SK-N-SH (cell line): ENCODE measurements at regions not wholly inside any gene's neighbourhood (a gene's known extent, or its start where the extent isn't known, plus 50 kb on each side); places are given as distances from the start of the nearest gene placed in this dataset.
"Not testable (repeated sequence)": the region's sequence is repeated elsewhere in the genome, so short reads cannot be mapped to it uniquely, and the experiment has no call there.

Experiments used
- CTCF ChIA-PET: fragments of 300-600, 350-600 bp; formaldehyde crosslinking; extraction: SDS; loops from one replicate; lab custom pipeline; 2021; lab: Yijun Ruan, JAX
- POLR2A ChIA-PET: fragments of 350-600 bp; sonication (Branson Sonifier 250); formaldehyde crosslinking; extraction: SDS; loops from one replicate; lab custom pipeline; 2020; ENCODE audit warnings: antibody characterized with exemption, inconsistent platforms; lab: Yijun Ruan, JAX
- DNase-seq: peaks from one replicate; pipeline ENCODE4 v3.0.0; 2012
- H2AFZ ChIP-seq: fragments of 200-600 bp; sonication (generic); 2 replicates; pipeline ENCODE4 v1.8.1; 2016; ENCODE audit warnings: antibody characterized with exemption, mild to moderate bottlenecking, low read depth
- H3F3A ChIP-seq: fragments of 200-600 bp; sonication (generic); replicated peaks from 2 replicates; pipeline ENCODE3; 2016; ENCODE audit warnings: antibody characterized with exemption, mild to moderate bottlenecking; ENCODE audit not compliant: insufficient read depth
- H3K27ac ChIP-seq, 2 experiments: fragments of 200-500 bp in 1 of 2; fragments of 200-600 bp in 1 of 2; sonication (Bioruptor generic) in 1 of 2; sonication (generic), shearing (Covaris generic) in 1 of 2; 2 replicates each; pipeline versions ENCODE4 v1.5.1 to v1.6.1; 2014 to 2016; ENCODE audit warnings: low read depth in 2 of 2, inconsistent platforms in 1 of 2, low read length in 1 of 2, mild to moderate bottlenecking in 1 of 2, mixed read lengths in 1 of 2
- H3K27me3 ChIP-seq: fragments of 200-600 bp; sonication (generic), shearing (Covaris generic); 2 replicates; pipeline ENCODE4 v1.6.1; 2016; ENCODE audit warnings: mixed run types; ENCODE audit not compliant: insufficient read depth
- H3K36me3 ChIP-seq, 2 experiments: fragments of 200-500 bp in 1 of 2; fragments of 200-600 bp in 1 of 2; sonication (Bioruptor generic) in 1 of 2; sonication (generic) in 1 of 2; replicated peaks in 1 of 2; 2 replicates each; pipeline versions ENCODE3 to v1.5.1; 2014 to 2016; ENCODE audit warnings: low read length in 1 of 2, mild to moderate bottlenecking in 1 of 2; ENCODE audit not compliant: insufficient read depth in 2 of 2, control insufficient read depth in 1 of 2
- H3K4me1 ChIP-seq, 2 experiments: fragments of 200-500 bp in 1 of 2; fragments of 200-600 bp in 1 of 2; sonication (Bioruptor generic) in 1 of 2; sonication (generic), shearing (Covaris generic) in 1 of 2; 2 replicates each; pipeline versions ENCODE4 v1.5.1 to v1.6.1; 2014 to 2016; ENCODE audit warnings: low read depth in 1 of 2, low read length in 1 of 2, mixed run types in 1 of 2; ENCODE audit not compliant: insufficient read depth in 2 of 2, control insufficient read depth in 1 of 2
- H3K4me2 ChIP-seq: fragments of 200-600 bp; sonication (generic), shearing (Covaris generic); 2 replicates; pipeline ENCODE4 v1.6.1; 2017; ENCODE audit warnings: mixed run types
- H3K4me3 ChIP-seq, 2 experiments: fragments of 200-500 bp in 1 of 2; fragments of 200-600 bp in 1 of 2; sonication (Bioruptor generic) in 1 of 2; sonication (generic), shearing (Covaris generic) in 1 of 2; 2 replicates each; pipeline versions ENCODE4 v1.5.1 to v1.8.1; 2014 to 2016; ENCODE audit warnings: low read depth in 2 of 2, inconsistent platforms in 1 of 2, low read length in 1 of 2, mild to moderate bottlenecking in 1 of 2, mixed read lengths in 1 of 2, moderate library complexity in 1 of 2
- H3K79me2 ChIP-seq: fragments of 200-600 bp; sonication (generic); 2 replicates; pipeline ENCODE4 v1.8.1; 2017; ENCODE audit warnings: mild to moderate bottlenecking; ENCODE audit not compliant: insufficient read depth
- H3K9ac ChIP-seq: fragments of 200-600 bp; sonication (generic); 2 replicates; pipeline ENCODE4 v1.6.1; 2017; ENCODE audit warnings: mixed run types
- H3K9me2 ChIP-seq: fragments of 200-600 bp; sonication (generic); 2 replicates; pipeline ENCODE4 v1.6.1; 2017; ENCODE audit warnings: mixed run types
- H3K9me3 ChIP-seq: fragments of 200-600 bp; sonication (generic); 2 replicates; pipeline ENCODE4 v1.6.1; 2017; ENCODE audit warnings: mixed run types, mild to moderate bottlenecking, moderate library complexity
- H4K20me1 ChIP-seq: fragments of 200-600 bp; sonication (generic); 2 replicates; pipeline ENCODE4 v1.6.1; 2017; ENCODE audit warnings: mild to moderate bottlenecking, mixed run types; ENCODE audit not compliant: insufficient read depth
- CHD2 ChIP-seq: fragments of 150-350 bp; IDR thresholded peaks from 2 replicates; pipeline ENCODE4 v1.6.1; 2018; ENCODE audit warnings: low read length; ENCODE audit not compliant: partially characterized antibody
- EP300 ChIP-seq, 2 experiments: IDR thresholded peaks; 2 replicates each; pipeline versions ENCODE4 v1.4.0 to v1.6.1; 2012; ENCODE audit warnings: borderline replicate concordance in 1 of 2, low read depth in 1 of 2, low read length in 1 of 2
- FOXJ3 ChIP-seq: sonication (generic); formaldehyde crosslinking; IDR thresholded peaks from 2 replicates; pipeline ENCODE4 v1.5.1; 2020; ENCODE audit warnings: mild to moderate bottlenecking, missing genetic modification reagents
- FOXM1 ChIP-seq: IDR thresholded peaks from 2 replicates; pipeline ENCODE4 v1.4.0; 2012; ENCODE audit warnings: low read depth, mild to moderate bottlenecking
- GATA2 ChIP-seq: sonication (generic); formaldehyde crosslinking; IDR thresholded peaks from 2 replicates; pipeline ENCODE4 v1.5.0; 2020; ENCODE audit warnings: mild to moderate bottlenecking, missing genetic modification reagents
- MEF2A ChIP-seq: IDR thresholded peaks from 2 replicates; pipeline ENCODE4 v1.4.0; 2012; ENCODE audit warnings: low read depth, borderline replicate concordance
- RCOR1 ChIP-seq: fragments of 150-350 bp; IDR thresholded peaks from 2 replicates; pipeline ENCODE4 v1.6.1; 2017; ENCODE audit warnings: antibody characterized with exemption, low read length
- SIN3A ChIP-seq: IDR thresholded peaks from 2 replicates; pipeline ENCODE4 v1.6.1; 2012; ENCODE audit warnings: low read depth, mild to moderate bottlenecking, low read length, moderate library complexity, borderline replicate concordance
- SMC3 ChIP-seq: IDR thresholded peaks from 2 replicates; pipeline ENCODE4 v1.6.1; 2012; ENCODE audit warnings: low read depth, low read length, improper control_type of control experiment
- TAF1 ChIP-seq: IDR thresholded peaks from 2 replicates; pipeline ENCODE4 v1.6.1; 2012; ENCODE audit warnings: low read depth, mild to moderate bottlenecking, low read length, moderate library complexity, borderline replicate concordance
- YY1 ChIP-seq: IDR thresholded peaks from 2 replicates; pipeline ENCODE4 v1.4.0; 2012; ENCODE audit warnings: low read depth, mild to moderate bottlenecking
- WGBS: methylation state at CpG from one replicate; pipeline ENCODE4 v1.1.6; 2017; ENCODE audit warnings: low lambda C conversion rate; 5-methylcytosine and 5-hydroxymethylcytosine counted together
- TF ChIP-seq, protein P1 (sequence below): IDR thresholded peaks from 2 replicates; pipeline ENCODE4 v1.6.1; 2012; ENCODE audit warnings: mild to moderate bottlenecking, low read depth, low read length, moderate library complexity

DNA sequence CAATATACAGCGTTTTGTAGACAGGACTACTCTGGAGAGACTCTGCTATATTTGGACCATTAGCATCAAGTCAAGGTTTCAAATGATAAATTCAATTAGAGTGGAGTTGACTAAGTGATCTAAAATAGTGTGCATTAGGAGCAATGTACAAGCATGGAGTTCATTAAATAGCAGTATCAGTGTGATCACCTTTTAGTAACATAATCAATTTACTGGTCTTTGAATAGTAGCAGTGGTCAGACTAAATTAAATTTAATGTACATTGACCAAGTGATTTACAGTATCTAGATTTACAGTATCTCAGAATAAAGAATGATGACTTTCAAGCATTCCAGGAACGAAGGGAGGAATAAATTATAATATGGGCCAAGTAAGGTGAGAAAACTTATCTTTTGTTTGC is 489.6 kb upstream of the ADGRL4 start:
- Histone ChIP-seq H3K36me3 (no peaks in the 10 kb centered on the region), H3K4me1 (no peaks in the 10 kb centered on the region; a peak in 1 of 4 replicates), H3K9me3 (no peaks in the 10 kb centered on the region), H3K27ac (no peak overlapping the region; a peak in 1 of 4 replicates), H3K9ac (no peak overlapping the region), H3F3A (no peaks in the 10 kb centered on the region), H3K4me3 (no peak overlapping the region), H4K20me1 (no peaks in the 10 kb centered on the region), H2AFZ (no peak overlapping the region), H3K4me2 (no peak overlapping the region), H3K9me2 (no peaks in the 10 kb centered on the region), H3K79me2 (no peaks in the 10 kb centered on the region), H3K27me3 (no peaks in the 10 kb centered on the region)
- CTCF ChIA-PET: interaction anchor here (0.7 to 1.6 kb wide), 14 partner anchors 8 to 1699 kb away, joined by 3 to 12 read pairs (median 3); no protein-coding TSS in a partner anchor
- POLR2A ChIA-PET: no interaction called here
- 36% methylated on average over 2 of the region's 2 CpGs for WGBS
- TF ChIP-seq, protein P1, sequence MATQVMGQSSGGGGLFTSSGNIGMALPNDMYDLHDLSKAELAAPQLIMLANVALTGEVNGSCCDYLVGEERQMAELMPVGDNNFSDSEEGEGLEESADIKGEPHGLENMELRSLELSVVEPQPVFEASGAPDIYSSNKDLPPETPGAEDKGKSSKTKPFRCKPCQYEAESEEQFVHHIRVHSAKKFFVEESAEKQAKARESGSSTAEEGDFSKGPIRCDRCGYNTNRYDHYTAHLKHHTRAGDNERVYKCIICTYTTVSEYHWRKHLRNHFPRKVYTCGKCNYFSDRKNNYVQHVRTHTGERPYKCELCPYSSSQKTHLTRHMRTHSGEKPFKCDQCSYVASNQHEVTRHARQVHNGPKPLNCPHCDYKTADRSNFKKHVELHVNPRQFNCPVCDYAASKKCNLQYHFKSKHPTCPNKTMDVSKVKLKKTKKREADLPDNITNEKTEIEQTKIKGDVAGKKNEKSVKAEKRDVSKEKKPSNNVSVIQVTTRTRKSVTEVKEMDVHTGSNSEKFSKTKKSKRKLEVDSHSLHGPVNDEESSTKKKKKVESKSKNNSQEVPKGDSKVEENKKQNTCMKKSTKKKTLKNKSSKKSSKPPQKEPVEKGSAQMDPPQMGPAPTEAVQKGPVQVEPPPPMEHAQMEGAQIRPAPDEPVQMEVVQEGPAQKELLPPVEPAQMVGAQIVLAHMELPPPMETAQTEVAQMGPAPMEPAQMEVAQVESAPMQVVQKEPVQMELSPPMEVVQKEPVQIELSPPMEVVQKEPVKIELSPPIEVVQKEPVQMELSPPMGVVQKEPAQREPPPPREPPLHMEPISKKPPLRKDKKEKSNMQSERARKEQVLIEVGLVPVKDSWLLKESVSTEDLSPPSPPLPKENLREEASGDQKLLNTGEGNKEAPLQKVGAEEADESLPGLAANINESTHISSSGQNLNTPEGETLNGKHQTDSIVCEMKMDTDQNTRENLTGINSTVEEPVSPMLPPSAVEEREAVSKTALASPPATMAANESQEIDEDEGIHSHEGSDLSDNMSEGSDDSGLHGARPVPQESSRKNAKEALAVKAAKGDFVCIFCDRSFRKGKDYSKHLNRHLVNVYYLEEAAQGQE: no peak
- no peak for TF ChIP-seq TAF1
- TF ChIP-seq RCOR1: peak; percentile 81
- no peak for TF ChIP-seq SIN3A
- TF ChIP-seq FOXJ3 (CRISPR knock-in tag): no peak
- TF ChIP-seq GATA2: peak; percentile 86
- TF ChIP-seq FOXM1: no peak
- no peak for TF ChIP-seq MEF2A
- TF ChIP-seq EP300 (IDR thresholded peaks at IDR 0.05; ENCODE audit: borderline replicate concordance in 1 of 2, low read depth in 1 of 2, low read length in 1 of 2): peak in 1 of 2 experiments; percentile 85; a peak in 2 of 4 replicates
- TF ChIP-seq SMC3: no peak
- TF ChIP-seq YY1: no peak
- peak; percentile 56 for TF ChIP-seq CHD2
- DNase-seq: peak; percentile 42

DNA sequence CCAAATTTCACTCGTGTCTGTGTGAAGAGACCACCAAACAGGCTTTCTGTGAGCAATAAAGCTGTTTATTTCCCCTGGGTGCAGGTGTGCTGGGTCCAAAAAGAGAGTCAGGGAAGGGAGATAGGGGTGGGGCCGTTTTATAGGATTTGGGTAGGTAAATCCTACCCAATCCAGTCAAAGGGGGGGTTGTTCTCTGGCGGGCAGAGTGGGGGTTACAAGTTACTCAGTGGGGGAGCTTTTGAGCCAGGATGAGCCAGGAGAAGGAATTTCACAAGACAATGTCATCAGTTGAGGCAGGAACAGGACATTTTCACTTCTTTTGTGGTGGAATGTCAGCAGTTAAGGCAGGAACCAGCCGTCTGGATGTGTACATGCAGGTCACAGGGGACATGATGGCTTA is 487.2 kb upstream of the ADGRL4 start:
- POLR2A ChIA-PET: not testable (repeated sequence)

DNA sequence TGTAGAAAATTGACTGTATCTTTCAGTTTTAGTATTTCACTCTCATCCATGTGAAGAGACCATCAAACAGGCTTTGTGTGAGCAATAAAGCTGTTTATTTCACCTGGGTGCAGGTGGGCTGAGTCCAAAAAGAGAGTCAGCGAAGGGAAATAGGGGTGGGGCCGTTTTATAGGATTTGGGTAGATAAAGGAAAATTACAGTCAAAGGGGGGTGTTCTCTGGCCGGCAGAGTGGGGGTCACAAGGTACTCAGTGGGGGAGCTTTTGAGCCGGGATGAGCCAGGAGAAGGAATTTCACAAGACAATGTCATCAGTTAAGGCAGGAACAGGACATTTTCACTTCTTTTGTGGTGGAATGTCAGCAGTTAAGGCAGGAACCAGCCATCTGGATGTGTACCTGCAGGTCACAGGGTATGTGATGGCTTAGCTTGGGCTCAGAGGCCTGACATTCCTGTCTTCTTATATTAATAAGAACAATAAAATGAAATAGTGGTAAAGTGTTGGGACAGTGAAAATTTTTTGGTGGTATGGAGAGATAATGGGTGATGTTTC is 482.1 kb upstream of the ADGRL4 start:
- CTCF ChIA-PET: interaction anchor here (2.4 kb wide), 1 partner anchor 8 kb away, joined by 12 read pairs; no protein-coding TSS in a partner anchor
- H3K79me2 ChIP-seq, H3K4me1 ChIP-seq, H3K9ac ChIP-seq, H3K9me2 ChIP-seq, H3K9me3 ChIP-seq, H4K20me1 ChIP-seq, H3K27me3 ChIP-seq, H3K27ac ChIP-seq, H3K4me2 ChIP-seq, H3F3A ChIP-seq, H3K4me3 ChIP-seq, POLR2A ChIA-PET, H3K36me3 ChIP-seq, H2AFZ ChIP-seq, DNase-seq: not testable (repeated sequence)
- 61% methylated on average over 4 of the region's 4 CpGs for WGBS

More for the DNA sequence above, 487.2 kb upstream of the ADGRL4 start:
- H3K9me2 ChIP-seq, H3F3A ChIP-seq, H3K27ac ChIP-seq, H3K79me2 ChIP-seq, CTCF ChIA-PET, H3K27me3 ChIP-seq, H3K9me3 ChIP-seq, H3K4me3 ChIP-seq, H3K9ac ChIP-seq, H3K36me3 ChIP-seq, DNase-seq, H2AFZ ChIP-seq, H3K4me1 ChIP-seq, H4K20me1 ChIP-seq, H3K4me2 ChIP-seq: not testable (repeated sequence)
- 60% methylated on average over 4 of the region's 4 CpGs for WGBS
